ENCODE measurements at regions not wholly inside any gene's neighbourhood (a gene's known extent, or its start where the extent isn't known, plus 50 kb on each side); places are given as distances from the start of the nearest gene placed in this dataset.

DNA sequence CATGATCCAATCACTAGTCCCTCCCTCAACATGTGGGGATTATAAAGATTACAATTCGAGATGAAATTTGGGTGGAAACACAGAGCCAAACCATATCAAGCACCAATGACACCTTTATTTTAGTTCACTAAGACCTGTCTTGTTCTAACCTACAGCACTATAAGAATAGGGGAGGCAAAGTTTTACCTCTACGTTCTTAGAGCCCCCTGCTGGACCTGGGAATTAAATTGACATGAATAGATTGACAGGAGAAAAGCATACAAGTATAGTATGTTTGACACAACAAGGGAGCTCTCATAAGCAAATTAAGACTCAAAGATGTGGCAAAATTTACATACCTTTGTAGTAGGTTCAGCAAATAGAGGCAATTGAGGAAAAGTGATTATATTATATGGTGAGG lies 974.4 kb upstream of the ALCAM start:
- no peak overlapping the region for H3K4me3 ChIP-seq (ENCODE audit: low read depth, low read length)
- TF ChIP-seq, protein P1, sequence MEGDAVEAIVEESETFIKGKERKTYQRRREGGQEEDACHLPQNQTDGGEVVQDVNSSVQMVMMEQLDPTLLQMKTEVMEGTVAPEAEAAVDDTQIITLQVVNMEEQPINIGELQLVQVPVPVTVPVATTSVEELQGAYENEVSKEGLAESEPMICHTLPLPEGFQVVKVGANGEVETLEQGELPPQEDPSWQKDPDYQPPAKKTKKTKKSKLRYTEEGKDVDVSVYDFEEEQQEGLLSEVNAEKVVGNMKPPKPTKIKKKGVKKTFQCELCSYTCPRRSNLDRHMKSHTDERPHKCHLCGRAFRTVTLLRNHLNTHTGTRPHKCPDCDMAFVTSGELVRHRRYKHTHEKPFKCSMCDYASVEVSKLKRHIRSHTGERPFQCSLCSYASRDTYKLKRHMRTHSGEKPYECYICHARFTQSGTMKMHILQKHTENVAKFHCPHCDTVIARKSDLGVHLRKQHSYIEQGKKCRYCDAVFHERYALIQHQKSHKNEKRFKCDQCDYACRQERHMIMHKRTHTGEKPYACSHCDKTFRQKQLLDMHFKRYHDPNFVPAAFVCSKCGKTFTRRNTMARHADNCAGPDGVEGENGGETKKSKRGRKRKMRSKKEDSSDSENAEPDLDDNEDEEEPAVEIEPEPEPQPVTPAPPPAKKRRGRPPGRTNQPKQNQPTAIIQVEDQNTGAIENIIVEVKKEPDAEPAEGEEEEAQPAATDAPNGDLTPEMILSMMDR (IDR thresholded peaks at IDR 0.05; ENCODE audit: insufficient read depth, low read length): no peak
- DNase-seq (ENCODE audit: low read depth): no peak

DNA sequence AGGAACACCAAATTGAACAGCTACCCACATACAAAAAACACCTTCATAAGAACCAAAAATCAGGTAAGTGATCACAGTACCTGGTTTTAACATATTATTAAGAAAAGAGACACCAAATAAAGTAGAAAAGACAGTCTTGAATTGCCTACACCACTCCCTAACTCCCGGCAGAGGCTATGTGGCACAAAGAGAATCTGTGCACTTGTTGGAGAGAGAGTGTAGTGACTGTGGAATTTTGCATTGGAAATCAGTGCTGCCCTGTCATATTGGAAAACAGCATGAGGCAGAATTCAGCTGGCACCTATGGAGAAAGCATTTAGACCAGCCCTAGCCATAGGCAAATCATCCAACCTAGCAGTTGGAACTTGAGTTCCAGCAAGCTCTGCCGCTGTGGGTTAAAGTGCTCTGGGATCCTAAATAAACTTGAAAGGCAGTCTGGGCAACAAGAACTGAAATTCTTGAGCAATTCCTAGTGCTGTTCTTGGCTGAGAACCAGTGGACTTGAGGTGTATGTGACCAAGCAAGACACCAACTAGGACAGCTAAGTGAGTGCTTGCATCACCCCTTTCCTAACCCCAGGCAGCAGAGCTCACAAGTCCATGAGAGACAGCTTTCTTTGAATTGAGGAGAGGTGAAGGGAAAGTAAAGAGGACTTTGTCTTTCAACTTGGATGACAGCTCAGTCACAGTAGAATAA lies 969.6 kb upstream of the ALCAM start:
- DNase-seq (ENCODE audit: low read depth): peak; percentile 21
- no peak overlapping the region for H3K4me3 ChIP-seq (ENCODE audit: low read depth, low read length)
- TF ChIP-seq, protein P1 (IDR thresholded peaks at IDR 0.05; ENCODE audit: insufficient read depth, low read length): no peak

DNA sequence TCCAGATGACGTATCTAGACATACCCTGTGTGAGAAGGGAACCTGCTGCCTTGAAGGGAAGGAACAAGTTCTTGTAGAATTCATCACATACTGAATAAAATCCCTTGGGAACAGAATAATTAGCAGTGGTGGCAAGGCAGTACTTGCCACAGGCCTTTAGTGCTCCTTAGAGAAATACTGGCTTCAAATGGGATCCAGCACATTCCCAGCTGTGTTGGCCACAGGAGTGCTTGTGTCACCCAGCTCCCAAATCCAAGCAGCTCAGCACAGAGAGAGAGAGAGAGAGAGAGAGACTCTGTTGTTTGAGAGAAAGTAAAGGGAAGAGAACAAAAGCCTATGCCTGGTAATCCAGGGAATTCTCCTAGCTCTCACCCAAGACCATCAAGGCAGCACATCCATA lies 969.0 kb upstream of the ALCAM start:
- peak; percentile 1 for DNase-seq (ENCODE audit: low read depth)
- TF ChIP-seq, protein P1 (IDR thresholded peaks at IDR 0.05; ENCODE audit: insufficient read depth, low read length): no peak
- H3K4me3 ChIP-seq (ENCODE audit: low read depth, low read length): no peak overlapping the region

DNA sequence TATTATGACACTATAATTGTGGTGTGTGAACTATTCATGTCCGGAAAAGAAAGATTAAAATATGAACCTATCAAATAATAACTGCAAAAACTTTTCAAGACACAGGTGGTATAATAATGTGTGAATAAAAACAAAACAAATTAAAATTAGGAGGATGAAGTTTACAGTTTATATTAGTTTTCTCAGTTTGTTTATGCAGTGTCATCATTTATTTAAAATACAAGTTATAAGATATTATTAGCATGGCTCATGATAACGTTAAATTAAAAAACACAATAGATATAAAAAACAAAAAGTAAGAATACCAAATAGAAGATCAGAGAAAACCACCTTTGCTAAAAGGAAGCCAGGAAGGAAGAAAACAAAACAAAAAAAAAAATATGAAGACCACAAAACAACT lies 963.8 kb upstream of the ALCAM start:
- TF ChIP-seq, protein P1 (IDR thresholded peaks at IDR 0.05; ENCODE audit: insufficient read depth, low read length): no peak

DNA sequence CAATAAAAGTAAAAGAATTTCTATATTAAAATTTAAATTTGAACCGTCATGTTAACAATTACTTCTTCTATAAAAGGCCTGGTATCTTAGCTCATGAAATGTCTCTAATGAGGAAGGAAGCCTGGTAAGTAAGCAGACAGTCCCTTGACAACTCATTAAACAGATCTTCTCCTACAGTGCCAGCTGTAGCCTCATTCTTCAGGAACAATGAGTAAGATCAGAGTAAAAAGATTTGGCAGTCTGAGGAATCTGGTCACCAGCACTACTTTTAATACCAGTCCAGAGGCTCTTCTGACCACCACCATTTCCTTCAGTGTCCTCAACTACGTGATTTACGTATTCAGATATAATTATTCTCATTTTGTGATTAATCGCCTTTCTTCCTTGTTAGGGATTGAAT lies 955.0 kb upstream of the ALCAM start:
- no peak overlapping the region for H3K4me3 ChIP-seq (ENCODE audit: low read depth, low read length)
- no peak for DNase-seq (ENCODE audit: low read depth)
- TF ChIP-seq, protein P1 (IDR thresholded peaks at IDR 0.05; ENCODE audit: insufficient read depth, low read length): no peak

More for the DNA sequence above, 963.8 kb upstream of the ALCAM start:
- no peak overlapping the region for H3K4me3 ChIP-seq (ENCODE audit: low read depth, low read length)
- DNase-seq (ENCODE audit: low read depth): no peak

DNA sequence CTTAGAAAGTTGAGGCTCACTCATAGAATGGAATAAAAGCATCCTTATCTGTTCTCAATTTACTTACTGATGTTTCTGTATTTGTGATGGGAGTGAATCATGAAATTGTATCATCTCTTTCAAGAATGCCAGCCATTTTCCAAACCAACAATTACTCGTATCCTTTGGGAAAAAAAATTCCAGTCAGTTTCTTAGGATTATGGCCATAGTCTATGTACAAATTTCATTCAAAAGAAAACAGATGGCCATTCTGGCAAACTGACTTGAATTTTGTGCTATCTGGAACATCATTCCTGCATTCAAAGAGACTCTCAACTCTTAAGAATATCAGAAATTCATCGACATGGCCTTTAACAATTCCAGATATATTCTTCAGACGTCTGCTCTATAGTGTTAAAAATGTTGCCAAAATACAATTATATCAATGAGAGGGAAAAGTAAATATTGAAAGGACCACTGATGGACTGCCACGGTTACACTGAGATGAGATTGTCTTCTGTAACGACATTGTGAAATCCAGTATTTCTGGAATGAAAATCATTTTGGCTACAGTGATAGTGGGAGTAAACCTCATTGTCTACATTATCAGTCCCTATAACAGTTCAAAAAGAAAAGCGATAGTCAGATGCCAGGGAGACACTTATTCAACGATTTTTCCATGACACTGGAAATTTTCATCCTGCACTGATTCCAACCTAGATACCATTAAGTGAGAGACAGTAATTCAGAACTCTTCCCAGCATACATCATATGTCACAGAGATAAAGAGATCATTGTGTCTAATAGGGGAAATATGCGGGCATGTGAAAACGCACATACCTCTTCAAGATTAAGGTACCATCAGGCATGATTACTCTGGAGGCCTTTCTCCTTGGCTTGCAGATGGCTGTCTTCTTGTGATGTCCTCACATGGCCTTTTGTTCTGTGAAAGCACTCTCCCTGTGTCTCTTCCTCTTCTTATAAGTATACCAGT lies 953.8 kb upstream of the ALCAM start:
- no peak overlapping the region for H3K4me3 ChIP-seq (ENCODE audit: low read depth, low read length)
- TF ChIP-seq, protein P1 (IDR thresholded peaks at IDR 0.05; ENCODE audit: insufficient read depth, low read length): no peak
- DNase-seq (ENCODE audit: low read depth): peak; percentile 87

All from fibroblast of the aortic adventitia (primary cell).